GM12878 (cell line): ENCODE measurements at regions not wholly inside any gene's neighbourhood (a gene's known extent, or its start where the extent isn't known, plus 50 kb on each side); places are given as distances from the start of the nearest gene placed in this dataset.

ENCODE experiments used
- ATAC-seq: fragments of 200-7000 bp; cut with Tn5 transposase; 3 replicates; pipeline ENCODE4 v1.9.1; 2020; ENCODE audit warnings: mild to moderate bottlenecking, moderate library complexity
- BruUV-seq: library from RNA; stranded (reverse); fragments of 400-500 nt; replicated peaks from 2 replicates; lab custom pipeline; 2021; lab: Mats Ljungman, UMichigan
- CTCF ChIA-PET: fragments of 300-600 bp; sonication (Branson Sonifier 250); formaldehyde crosslinking; extraction: SDS; loops from one replicate; lab custom pipeline; 2021; ENCODE audit warnings: inconsistent platforms; lab: Yijun Ruan, JAX
- POLR2A ChIA-PET: fragments of 350-600 bp; formaldehyde crosslinking; extraction: SDS; loops from one replicate; lab custom pipeline; 2021; ENCODE audit warnings: inconsistent platforms; lab: Charles Lee
- RAD21 ChIA-PET: fragments of 300-600 bp; sonication (Branson Sonifier 250); formaldehyde crosslinking; loops from one replicate; lab custom pipeline; 2023; ENCODE audit warnings: antibody characterized with exemption; ENCODE audit not compliant: unreplicated experiment; lab: Charles Lee
- SMC1A ChIA-PET: fragments of 300-600 bp; sonication (Branson Sonifier 250); formaldehyde crosslinking; loops from one replicate; lab custom pipeline; 2023; ENCODE audit not compliant: unreplicated experiment, uncharacterized antibody; lab: Charles Lee
- DNase-seq: peaks from one replicate; pipeline ENCODE4 v3.0.0-alpha.2; 2011; ENCODE audit warnings: low read depth, low spot score
- FAIRE-seq: peaks from 3 replicates; lab custom pipeline; 2011; peaks lifted over from hg19 to GRCh38; lab: Jason Lieb, UNC
- H2AFZ ChIP-seq: 2 replicates; pipeline ENCODE4 v1.6.0; 2011; ENCODE audit warnings: low read depth, low read length, control low read depth; ENCODE audit not compliant: control insufficient read depth
- H3K27ac ChIP-seq: 2 replicates; pipeline ENCODE4 v1.5.1; 2011; ENCODE audit warnings: control low read depth; ENCODE audit not compliant: control insufficient read depth, insufficient read depth
- H3K27me3 ChIP-seq, 2 experiments: replicated peaks in 1 of 2; 2 replicates each; pipeline versions ENCODE4 v1.6.0 to v1.6.1; 2011; ENCODE audit warnings: low read length in 1 of 2; ENCODE audit not compliant: control insufficient read depth in 2 of 2, insufficient read depth in 2 of 2
- H3K36me3 ChIP-seq, 2 experiments: 2 replicates each; pipeline ENCODE4 v1.5.1; 2011; ENCODE audit warnings: low read length in 1 of 2; ENCODE audit not compliant: control insufficient read depth in 2 of 2, insufficient read depth in 2 of 2
- H3K4me1 ChIP-seq: 2 replicates; pipeline ENCODE4 v1.6.1; 2011; ENCODE audit warnings: mild to moderate bottlenecking, low read length, moderate library complexity, mixed read lengths; ENCODE audit not compliant: control insufficient read depth, insufficient read depth
- H3K4me2 ChIP-seq: 2 replicates; pipeline ENCODE4 v1.6.0; 2011; ENCODE audit warnings: control low read depth; ENCODE audit not compliant: control insufficient read depth, insufficient read depth
- H3K4me3 ChIP-seq: fragments of 200-600 bp; sonication (generic); 2 replicates; pipeline ENCODE4 v1.5.1; 2016
- H3K79me2 ChIP-seq: 2 replicates; pipeline ENCODE4 v1.6.0; 2011; ENCODE audit warnings: low read length; ENCODE audit not compliant: control insufficient read depth, insufficient read depth
- H3K9ac ChIP-seq: 2 replicates; pipeline ENCODE4 v1.8.0; 2011; ENCODE audit warnings: low read length, control low read depth, mixed read lengths; ENCODE audit not compliant: control insufficient read depth, insufficient read depth
- H3K9me3 ChIP-seq: replicated peaks from 3 replicates; pipeline ENCODE4 v1.5.1; 2011; ENCODE audit warnings: mild to moderate bottlenecking, low read length; ENCODE audit not compliant: control insufficient read depth, insufficient read depth
- H4K20me1 ChIP-seq: 2 replicates; pipeline ENCODE4 v1.6.0; 2011; ENCODE audit not compliant: control insufficient read depth, insufficient read depth
- CBFB ChIP-seq: IDR thresholded peaks from 2 replicates; pipeline ENCODE4 v1.6.1; 2016; ENCODE audit warnings: antibody characterized with exemption, low read depth
- HSF1 ChIP-seq: fragments of 150-350 bp; IDR thresholded peaks from 2 replicates; pipeline ENCODE4 v1.6.1; 2014; ENCODE audit warnings: mild to moderate bottlenecking, low read depth, low read length
- JUNB ChIP-seq: IDR thresholded peaks from 2 replicates; pipeline ENCODE4 v1.6.1; 2016; ENCODE audit warnings: antibody characterized with exemption, mild to moderate bottlenecking
- RELA ChIP-seq: fragments of 450-650 bp; IDR thresholded peaks from 2 replicates; pipeline ENCODE4 v1.8.0; 2014; ENCODE audit warnings: borderline replicate concordance; ENCODE audit not compliant: partially characterized antibody
- RUNX3 ChIP-seq: IDR thresholded peaks from 2 replicates; pipeline ENCODE4 v1.6.1; 2012; ENCODE audit warnings: low read length, inconsistent platforms
- TARDBP ChIP-seq: IDR thresholded peaks from 2 replicates; pipeline ENCODE4 v1.6.1; 2016; ENCODE audit warnings: borderline replicate concordance
- TCF3 ChIP-seq: IDR thresholded peaks from 2 replicates; pipeline ENCODE4 v1.6.1; 2012; ENCODE audit warnings: low read depth, mild to moderate bottlenecking, low read length, borderline replicate concordance; ENCODE audit not compliant: insufficient read depth
- ZZZ3 ChIP-seq: IDR thresholded peaks from 2 replicates; pipeline ENCODE4 v1.6.1; 2011; ENCODE audit warnings: low read depth; ENCODE audit not compliant: control insufficient read depth, insufficient read length
- WGBS: methylation state at CpG from one replicate; pipeline ENCODE4 v1.1.6; 2016; ENCODE audit warnings: low lambda C conversion rate; ENCODE audit not compliant: insufficient replicate concordance, insufficient coverage; ENCODE audit errors: missing lambda C conversion rate; 5-methylcytosine and 5-hydroxymethylcytosine counted together
- in situ Hi-C: fragments of 300-500 bp; cut with MboI; formaldehyde crosslinking; loops from 9 replicates; pipeline ENCODE4 v1.14.3; 2018; ENCODE audit warnings: mixed read lengths
- intact Hi-C: fragments of 100-400 bp; cut with micrococcal nuclease; formaldehyde crosslinking; loops from one replicate; pipeline ENCODE4 v1.14.2; 2022; ENCODE audit not compliant: unreplicated experiment
- TF ChIP-seq, protein P1 (sequence below): fragments of 150-350 bp; IDR thresholded peaks from 2 replicates; pipeline ENCODE4 v1.6.1; 2016; ENCODE audit warnings: low read depth, low read length

DNA sequence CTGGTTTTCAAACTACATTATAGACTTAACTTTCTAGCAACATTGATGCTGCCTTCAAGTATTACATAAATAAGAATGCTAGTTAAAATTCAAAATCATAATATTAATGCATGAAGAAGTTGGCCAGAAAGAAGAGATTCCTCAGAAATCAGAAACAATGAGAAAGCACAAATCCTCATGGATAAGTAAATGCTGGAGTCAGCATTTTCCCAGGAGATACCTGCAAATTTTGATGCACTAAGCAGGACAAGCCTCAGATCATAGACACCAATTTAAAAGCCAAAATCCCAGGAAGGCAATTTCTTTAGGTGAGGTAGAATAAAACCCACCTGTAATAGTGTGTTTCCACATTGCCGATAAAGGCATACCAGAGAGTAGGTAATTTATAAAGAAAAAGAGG lies 305.2 kb upstream of the TBX18 start (continued):
- no peak for TF ChIP-seq JUNB
- TF ChIP-seq, all 136 proteins: peak for 0

DNA sequence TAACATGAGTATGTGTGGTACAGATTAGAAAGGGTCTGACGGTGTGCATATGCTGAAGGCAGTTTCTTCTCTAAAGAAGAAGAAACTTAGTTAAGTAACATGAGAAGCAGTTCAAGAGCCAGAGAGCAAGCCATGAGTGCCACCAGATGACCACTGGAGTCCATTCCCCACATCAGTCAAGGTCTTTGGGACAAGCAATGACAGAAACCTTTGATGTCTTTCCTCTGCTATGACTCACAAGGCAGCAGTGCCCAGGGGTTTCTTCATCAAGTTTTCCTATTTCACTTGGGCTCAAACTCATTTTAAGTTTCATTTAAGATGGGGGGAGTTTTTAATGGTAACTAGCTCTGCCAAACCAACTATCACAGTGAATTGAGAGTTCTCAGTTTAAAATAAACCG lies 303.8 kb upstream of the TBX18 start:
- no peak for TF ChIP-seq HSF1
- TF ChIP-seq ZZZ3, result no peak
- TF ChIP-seq RUNX3, result no peak
- TF ChIP-seq, protein P1, sequence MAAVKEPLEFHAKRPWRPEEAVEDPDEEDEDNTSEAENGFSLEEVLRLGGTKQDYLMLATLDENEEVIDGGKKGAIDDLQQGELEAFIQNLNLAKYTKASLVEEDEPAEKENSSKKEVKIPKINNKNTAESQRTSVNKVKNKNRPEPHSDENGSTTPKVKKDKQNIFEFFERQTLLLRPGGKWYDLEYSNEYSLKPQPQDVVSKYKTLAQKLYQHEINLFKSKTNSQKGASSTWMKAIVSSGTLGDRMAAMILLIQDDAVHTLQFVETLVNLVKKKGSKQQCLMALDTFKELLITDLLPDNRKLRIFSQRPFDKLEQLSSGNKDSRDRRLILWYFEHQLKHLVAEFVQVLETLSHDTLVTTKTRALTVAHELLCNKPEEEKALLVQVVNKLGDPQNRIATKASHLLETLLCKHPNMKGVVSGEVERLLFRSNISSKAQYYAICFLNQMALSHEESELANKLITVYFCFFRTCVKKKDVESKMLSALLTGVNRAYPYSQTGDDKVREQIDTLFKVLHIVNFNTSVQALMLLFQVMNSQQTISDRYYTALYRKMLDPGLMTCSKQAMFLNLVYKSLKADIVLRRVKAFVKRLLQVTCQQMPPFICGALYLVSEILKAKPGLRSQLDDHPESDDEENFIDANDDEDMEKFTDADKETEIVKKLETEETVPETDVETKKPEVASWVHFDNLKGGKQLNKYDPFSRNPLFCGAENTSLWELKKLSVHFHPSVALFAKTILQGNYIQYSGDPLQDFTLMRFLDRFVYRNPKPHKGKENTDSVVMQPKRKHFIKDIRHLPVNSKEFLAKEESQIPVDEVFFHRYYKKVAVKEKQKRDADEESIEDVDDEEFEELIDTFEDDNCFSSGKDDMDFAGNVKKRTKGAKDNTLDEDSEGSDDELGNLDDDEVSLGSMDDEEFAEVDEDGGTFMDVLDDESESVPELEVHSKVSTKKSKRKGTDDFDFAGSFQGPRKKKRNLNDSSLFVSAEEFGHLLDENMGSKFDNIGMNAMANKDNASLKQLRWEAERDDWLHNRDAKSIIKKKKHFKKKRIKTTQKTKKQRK, result no peak
- no peak for TF ChIP-seq TCF3
- no peak for TF ChIP-seq RELA
- no peak for TF ChIP-seq TARDBP
- TF ChIP-seq CBFB, result no peak
- Histone ChIP-seq H3K9ac (no peak overlapping the region), H3K36me3 (no peaks in the 10 kb centered on the region), H3K4me1 (no peaks in the 10 kb centered on the region), H3K4me2 (no peak overlapping the region), H2AFZ (no peak overlapping the region), H3K79me2 (no peaks in the 10 kb centered on the region), H3K4me3 (no peak overlapping the region), H3K27me3 (no peaks in the 10 kb centered on the region), H4K20me1 (no peaks in the 10 kb centered on the region), H3K27ac (no peak overlapping the region), H3K9me3 (no peaks in the 10 kb centered on the region)
- ChIA-PET RAD21 (no interaction called here), POLR2A (no interaction called here), SMC1A (interaction anchor here (0.9 to 1.0 kb wide), 2 partner anchors 9 to 28 kb away, joined by 3 to 5 read pairs; no protein-coding TSS in a partner anchor), CTCF (no interaction called here)
- no peak for DNase-seq
- intact Hi-C loops, result no loop called here
- ATAC-seq, result no peak
- FAIRE-seq, result no peak
- in situ Hi-C loops, result no loop called here
- no TSS peak for BruUV-seq
- WGBS, result 24% methylated on average over 2 of the region's 2 CpGs
